Activated naive CD4-positive, alpha-beta T cell treated with anti-CD3 and anti-CD28 coated beads, Interleukin-2, amount 50 U/mL, for 72 hours (primary cell): ENCODE measurements at regions not wholly inside any gene's neighbourhood (a gene's known extent, or its start where the extent isn't known, plus 50 kb on each side); places are given as distances from the start of the nearest gene placed in this dataset.
A peak's percentile ranks its signal among the peaks of the same experiment; 100 is the strongest.

Experiments used
- ATAC-seq, 2 donors: fragments of 150-1000 bp; cut with Tn5 transposase; 2 replicates each; pipeline ENCODE4 v1.10.0; 2021; ENCODE audit warnings: mild to moderate bottlenecking in 2 of 2, moderate library complexity in 2 of 2
- DNase-seq, 2 donors: peaks; one replicate each; pipeline ENCODE4 v3.0.0; 2021 to 2022; ENCODE audit warnings: low spot score in 2 of 2
- H3K27ac Mint-ChIP-seq, 2 donors: one replicate each; pipeline ENCODE4 v1.8.0; 2022; ENCODE audit warnings: mild to moderate bottlenecking in 2 of 2, mixed read lengths in 2 of 2
- H3K36me3 Mint-ChIP-seq, 2 donors: one replicate each; pipeline ENCODE4 v1.8.0; 2022; ENCODE audit warnings: mixed read lengths in 2 of 2
- H3K9me3 Mint-ChIP-seq, 2 donors: one replicate each; pipeline ENCODE4 v1.8.0; 2022; ENCODE audit warnings: mixed read lengths in 2 of 2

- no peak for ATAC-seq
- no peak overlapping the region for H3K27ac Mint-ChIP-seq
- no peak for DNase-seq
- no peaks in the 10 kb centered on the region for H3K36me3 Mint-ChIP-seq
- H3K9me3 Mint-ChIP-seq, result peaks cover 6 to 8% of the 10 kb centered on the region in 2 donors
These were observed 50.2 kb upstream of the SDK2 start for GRCh38 chr17:73694491-73694890.

- Mint-ChIP-seq H3K27ac (no peak overlapping the region), H3K36me3 (no peaks in the 10 kb centered on the region), H3K9me3 (peaks cover 6 to 8% of the 10 kb centered on the region in 2 donors)
- DNase-seq (no peak), ATAC-seq (no peak)
These were observed 50.9 kb upstream of the SDK2 start for GRCh38 chr17:73695035-73695738.

GRCh38 chr17:73696251-73696650 is 52.0 kb upstream of the SDK2 start:
- Mint-ChIP-seq H3K36me3 (no peaks in the 10 kb centered on the region), H3K27ac (no peak overlapping the region), H3K9me3 (peaks cover 6 to 8% of the 10 kb centered on the region in 2 donors)
- ATAC-seq, result no peak
- no peak for DNase-seq

DNA sequence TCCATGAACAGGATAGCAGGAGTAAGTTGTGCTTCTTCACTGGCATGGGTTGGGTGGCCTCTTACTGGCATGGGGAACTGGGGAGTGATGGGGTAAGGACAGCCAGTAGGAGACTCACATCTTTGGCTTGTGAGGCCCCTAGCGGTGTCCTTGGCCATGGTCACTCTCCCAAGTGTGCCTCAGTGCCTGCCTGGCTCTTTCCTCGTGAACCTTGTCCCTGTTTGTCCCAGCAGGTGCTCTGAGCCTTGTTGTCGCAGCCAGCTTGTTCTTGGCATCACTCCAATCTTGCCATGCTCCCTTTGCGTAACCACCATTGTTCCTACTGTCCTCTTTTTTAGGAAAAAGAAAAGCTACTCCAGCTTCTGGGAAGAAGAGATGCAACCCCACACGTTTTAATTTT is 53.6 kb upstream of the SDK2 start:
- Mint-ChIP-seq H3K9me3 (peaks cover 6 to 8% of the 10 kb centered on the region in 2 donors), H3K27ac (no peak overlapping the region), H3K36me3 (no peaks in the 10 kb centered on the region)
- no peak for ATAC-seq
- DNase-seq, result no peak

DNA sequence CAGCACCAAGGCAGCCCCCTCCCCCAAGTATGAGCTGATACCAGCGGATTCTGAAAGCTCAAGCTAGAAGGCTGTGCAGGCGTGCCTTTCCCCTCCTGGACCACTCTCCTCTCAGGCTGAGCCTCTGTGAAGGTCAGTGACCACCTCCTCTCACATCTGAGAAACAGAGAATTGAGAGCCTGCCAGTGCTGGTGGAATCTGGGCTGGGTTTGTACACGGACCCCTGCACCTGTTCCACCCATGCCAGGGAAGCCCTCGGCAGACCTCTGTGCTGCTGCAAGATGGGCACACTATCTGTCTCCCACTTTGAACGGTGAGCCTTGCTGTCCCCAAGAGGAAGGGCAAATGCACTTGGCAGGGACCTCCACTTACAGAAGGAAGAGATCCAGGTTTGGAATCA is 54.7 kb upstream of the SDK2 start:
- ATAC-seq (no peak), DNase-seq (no peak)
- no peaks in the 10 kb centered on the region for H3K36me3 Mint-ChIP-seq
- peaks cover 6 to 8% of the 10 kb centered on the region in 2 donors for H3K9me3 Mint-ChIP-seq
- no peak overlapping the region for H3K27ac Mint-ChIP-seq

DNA sequence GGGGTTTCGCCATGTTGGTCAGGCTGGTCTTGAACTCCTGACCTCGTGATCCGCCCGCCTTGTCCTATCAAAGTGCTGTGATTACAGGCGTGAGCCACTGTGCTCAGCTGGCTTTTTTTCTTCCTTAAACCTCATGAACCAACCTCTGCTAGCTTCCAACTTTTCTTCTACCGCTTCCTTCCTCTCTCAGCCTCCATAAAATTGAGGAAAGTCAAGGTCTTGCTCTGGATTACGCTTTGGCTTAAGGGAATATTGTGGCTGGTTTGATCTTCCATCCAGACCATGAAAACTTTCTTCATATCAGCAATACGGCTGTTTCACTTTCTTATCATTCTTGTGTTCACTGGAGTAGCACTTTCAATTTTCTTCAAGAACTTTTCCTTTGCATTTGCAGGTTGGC is 57.5 kb upstream of the SDK2 start:
- DNase-seq, result no peak
- H3K27ac Mint-ChIP-seq, result no peak overlapping the region
- peaks cover 0 to under 1% of the 10 kb centered on the region in 2 donors for H3K9me3 Mint-ChIP-seq
- H3K36me3 Mint-ChIP-seq, result no peaks in the 10 kb centered on the region
- ATAC-seq, result no peak

GRCh38 chr17:73703192-73703591 is 58.9 kb upstream of the SDK2 start:
- Mint-ChIP-seq H3K27ac (no peak overlapping the region), H3K36me3 (no peaks in the 10 kb centered on the region), H3K9me3 (no peaks in the 10 kb centered on the region)
- DNase-seq (no peak), ATAC-seq (no peak)

- no peak for DNase-seq
- ATAC-seq, result no peak
- peak overlapping the region in 1 of 2 donors; percentile 47 for H3K27ac Mint-ChIP-seq
- H3K36me3 Mint-ChIP-seq, result no peaks in the 10 kb centered on the region
- H3K9me3 Mint-ChIP-seq, result no peaks in the 10 kb centered on the region
These were observed 59.7 kb upstream of the SDK2 start for GRCh38 chr17:73703917-73704316.

DNA sequence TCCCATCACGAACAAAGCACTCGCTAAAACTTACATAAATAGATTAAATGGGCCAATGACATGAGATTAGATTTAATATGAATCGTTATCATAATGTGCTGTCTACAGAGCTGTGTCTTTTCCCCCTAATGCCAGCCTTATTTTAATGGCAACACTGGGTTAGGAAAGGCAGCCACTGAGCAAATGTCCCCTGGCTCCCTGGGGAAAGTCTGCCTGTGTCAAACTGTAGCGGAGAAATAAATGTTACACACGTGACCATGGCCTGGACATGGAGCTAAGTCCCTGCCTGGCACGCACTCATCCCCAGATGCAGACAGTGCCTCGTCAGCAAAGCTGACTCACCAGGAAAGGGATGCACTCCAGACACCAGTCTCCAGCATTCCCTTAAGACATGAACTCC is 61.3 kb upstream of the SDK2 start:
- no peaks in the 10 kb centered on the region for H3K9me3 Mint-ChIP-seq
- DNase-seq (no peak), ATAC-seq (no peak)
- H3K36me3 Mint-ChIP-seq, result no peaks in the 10 kb centered on the region
- H3K27ac Mint-ChIP-seq, result no peak overlapping the region

DNA sequence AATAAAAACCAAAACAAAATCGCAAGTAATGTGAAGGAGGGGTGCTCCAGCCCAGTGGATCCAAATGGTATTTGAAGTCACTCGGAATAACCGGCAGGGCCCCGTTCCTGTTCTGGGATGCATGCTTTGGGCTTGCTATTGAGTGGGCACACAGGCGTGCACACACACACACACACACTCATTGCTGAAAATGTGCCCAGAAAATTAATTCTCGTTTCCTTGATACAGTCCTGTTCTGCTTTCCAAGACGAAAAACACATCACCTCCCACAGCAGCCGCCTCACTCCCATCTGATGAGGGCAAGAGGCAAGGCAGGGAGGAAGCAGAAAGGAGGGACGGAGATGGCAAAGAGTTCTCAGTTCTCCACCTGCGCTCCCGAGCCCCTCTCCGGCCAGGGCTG is 62.2 kb upstream of the SDK2 start:
- Mint-ChIP-seq H3K36me3 (no peaks in the 10 kb centered on the region), H3K27ac (no peak overlapping the region), H3K9me3 (no peaks in the 10 kb centered on the region)
- ATAC-seq (no peak), DNase-seq (no peak)

DNA sequence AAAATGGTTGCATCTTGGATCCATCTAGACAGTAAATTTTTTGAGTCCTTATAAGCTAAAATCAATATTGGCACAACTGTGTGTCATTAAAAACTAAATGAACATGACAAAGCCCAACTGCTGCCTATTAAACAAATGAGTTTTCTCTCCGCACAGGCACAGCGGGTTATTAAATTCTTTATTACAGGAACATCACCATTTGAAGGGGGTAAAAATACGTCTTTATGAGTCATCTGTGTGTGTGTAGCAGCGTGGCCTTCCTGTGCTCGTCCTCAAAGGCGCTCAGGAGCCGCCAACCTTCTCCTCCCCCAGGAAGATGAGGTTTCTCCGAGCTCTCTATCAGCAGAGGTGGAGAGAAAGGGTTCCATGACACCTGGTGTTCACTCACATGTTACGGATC is 62.6 kb upstream of the SDK2 start:
- no peak for ATAC-seq
- H3K9me3 Mint-ChIP-seq, result no peaks in the 10 kb centered on the region
- no peaks in the 10 kb centered on the region for H3K36me3 Mint-ChIP-seq
- DNase-seq, result no peak
- H3K27ac Mint-ChIP-seq, result no peak overlapping the region

- Mint-ChIP-seq H3K36me3 (no peaks in the 10 kb centered on the region), H3K9me3 (no peaks in the 10 kb centered on the region), H3K27ac (no peak overlapping the region)
- DNase-seq (no peak), ATAC-seq (no peak)
These were observed 63.1 kb upstream of the SDK2 start for GRCh38 chr17:73707358-73707757.

- Mint-ChIP-seq H3K9me3 (no peaks in the 10 kb centered on the region), H3K27ac (no peak overlapping the region), H3K36me3 (no peaks in the 10 kb centered on the region)
- peak; percentile 69 to 72 for ATAC-seq
- DNase-seq, result peak in 1 of 2 donors; percentile 78
These were observed 65.9 kb upstream of the SDK2 start for GRCh38 chr17:73710095-73710592.

- Mint-ChIP-seq H3K27ac (no peak overlapping the region), H3K36me3 (no peaks in the 10 kb centered on the region), H3K9me3 (no peaks in the 10 kb centered on the region)
- DNase-seq (no peak), ATAC-seq (peak in 1 of 2 donors; percentile 67)
These were observed 66.9 kb upstream of the SDK2 start for GRCh38 chr17:73711184-73711583.

DNA sequence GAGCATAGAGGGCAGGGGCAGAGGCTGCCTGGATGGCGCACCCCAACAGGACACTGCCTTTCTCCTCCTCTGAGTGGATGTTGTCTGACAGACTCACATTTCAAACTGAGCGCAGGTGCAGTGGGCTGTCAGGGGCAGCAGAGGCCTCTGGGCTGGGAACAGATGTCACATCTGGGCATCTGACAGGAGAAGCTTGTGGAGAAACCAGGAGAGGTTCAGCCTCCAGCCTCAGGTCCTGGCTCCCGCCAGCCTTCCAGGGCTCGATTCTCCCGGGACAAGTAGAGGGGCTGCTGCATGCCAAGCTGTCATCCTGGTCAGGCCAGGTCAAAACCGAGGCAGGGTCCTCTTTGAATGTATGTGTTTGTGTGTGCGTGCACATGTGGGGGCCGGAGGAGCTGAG is 67.7 kb upstream of the SDK2 start:
- H3K27ac Mint-ChIP-seq, result peak overlapping the region in 1 of 2 donors; percentile 69
- H3K9me3 Mint-ChIP-seq, result no peaks in the 10 kb centered on the region
- no peaks in the 10 kb centered on the region for H3K36me3 Mint-ChIP-seq
- ATAC-seq (no peak), DNase-seq (no peak)

- H3K27ac Mint-ChIP-seq, result peak overlapping the region in 1 of 2 donors; percentile 4
- no peaks in the 10 kb centered on the region for H3K36me3 Mint-ChIP-seq
- DNase-seq (no peak), ATAC-seq (no peak)
- no peaks in the 10 kb centered on the region for H3K9me3 Mint-ChIP-seq
These were observed 68.9 kb upstream of the SDK2 start for GRCh38 chr17:73713136-73713535.

DNA sequence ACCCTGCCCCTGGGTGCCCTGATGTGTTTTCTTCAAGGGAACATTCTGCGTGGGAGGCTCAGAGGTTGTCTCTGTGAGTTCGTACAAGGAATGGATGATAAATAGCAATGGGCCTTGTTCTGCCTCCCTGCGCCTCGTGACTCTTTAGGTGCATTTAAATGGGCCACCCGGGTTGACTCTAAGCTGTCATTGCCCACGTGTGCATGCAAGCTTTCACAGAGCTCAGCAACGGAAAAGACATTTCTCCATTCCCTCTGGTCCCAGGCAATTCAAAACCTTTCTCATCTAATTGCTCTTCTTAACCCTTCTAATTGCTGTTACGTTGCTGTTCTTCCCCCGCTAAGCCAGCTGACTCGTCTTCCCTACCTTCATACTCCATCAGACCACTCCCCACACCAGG is 71.5 kb upstream of the SDK2 start:
- ATAC-seq (no peak), DNase-seq (no peak)
- H3K27ac Mint-ChIP-seq, result no peak overlapping the region
- H3K9me3 Mint-ChIP-seq, result peaks cover 0 to under 1% of the 10 kb centered on the region in 2 donors
- H3K36me3 Mint-ChIP-seq, result no peaks in the 10 kb centered on the region

GRCh38 chr17:73717690-73718089 is 73.4 kb upstream of the SDK2 start:
- ATAC-seq (no peak), DNase-seq (no peak)
- Mint-ChIP-seq H3K27ac (no peak overlapping the region), H3K36me3 (peaks cover 0 to 5% of the 10 kb centered on the region in 2 donors), H3K9me3 (peaks cover 0 to 4% of the 10 kb centered on the region in 2 donors)
